ENCODE measurements at regions not wholly inside any gene's neighbourhood (a gene's known extent, or its start where the extent isn't known, plus 50 kb on each side); places are given as distances from the start of the nearest gene placed in this dataset.

- intact Hi-C loops (cut with micrococcal nuclease): no loop called here
- TF ChIP-seq EZH2 (IDR thresholded peaks at IDR 0.05; ENCODE audit: low read length, unreplicated experiment) (no peak), CTCF (conservative IDR thresholded peaks at IDR 0.05; ENCODE audit: low read depth, low read length) (no peak), EZH2phosphoT487 (IDR thresholded peaks at IDR 0.05; ENCODE audit: borderline replicate concordance, low read length) (no peak)
- no peak for ATAC-seq
Measured at GRCh38 chr4:117421706-117422105, 336.3 kb upstream of the TRAM1L1 start.

GRCh38 chr4:117422297-117422696 is 336.9 kb upstream of the TRAM1L1 start:
- H3K36me3 ChIP-seq (ENCODE audit: low read depth, low read length): no peaks in the 10 kb centered on the region
- no peak for TF ChIP-seq EZH2 (IDR thresholded peaks at IDR 0.05; ENCODE audit: low read length, unreplicated experiment)
- TF ChIP-seq EZH2phosphoT487 (IDR thresholded peaks at IDR 0.05; ENCODE audit: borderline replicate concordance, low read length): no peak
- TF ChIP-seq CTCF (conservative IDR thresholded peaks at IDR 0.05; ENCODE audit: low read depth, low read length): no peak
- POLR2A ChIA-PET (ENCODE audit: unreplicated experiment): no interaction called here
- H3K4me1 ChIP-seq (ENCODE audit: insufficient read depth, low read length): 0 out of 2 replicates have a peak, but pooled peaks cover 4% of the 10 kb centered on the region
- H3K9ac ChIP-seq (ENCODE audit: low read length): no peak overlapping the region
- ATAC-seq: no peak
- no peaks in the 10 kb centered on the region for H3K27me3 ChIP-seq (ENCODE audit: low read length)
- no peaks in the 10 kb centered on the region for H3F3A ChIP-seq (ENCODE audit: low read length, unreplicated experiment)
- CTCF ChIA-PET: no interaction called here
- no peak for DNase-seq
- no peaks in the 10 kb centered on the region for H3K9me3 ChIP-seq (ENCODE audit: low read length)
- no peak overlapping the region for H3K4me3 ChIP-seq (ENCODE audit: low read length)
- H2AFZ ChIP-seq (ENCODE audit: low read length): no peak overlapping the region
- intact Hi-C loops (cut with micrococcal nuclease): no loop called here
- H4K20me1 ChIP-seq (ENCODE audit: low read length): no peaks in the 10 kb centered on the region
- BruUV-seq (replicated peaks): no TSS peak
- no peaks in the 10 kb centered on the region for H3K79me2 ChIP-seq (ENCODE audit: low read length)
- H3K9me2 ChIP-seq (replicated peaks; ENCODE audit: low read length): no peaks in the 10 kb centered on the region
- H3K4me2 ChIP-seq (ENCODE audit: low read length): no peak overlapping the region
- H3K27ac ChIP-seq (ENCODE audit: low read length): no peak overlapping the region

More at GRCh38 chr4:117421706-117422105, 336.3 kb upstream of the TRAM1L1 start:
- no peak for DNase-seq
- no peak overlapping the region for H3K4me2 ChIP-seq (ENCODE audit: low read length)
- H3F3A ChIP-seq (ENCODE audit: low read length, unreplicated experiment): no peaks in the 10 kb centered on the region
- BruUV-seq (replicated peaks): no TSS peak
- no peaks in the 10 kb centered on the region for H3K9me3 ChIP-seq (ENCODE audit: low read length)
- no peaks in the 10 kb centered on the region for H3K27me3 ChIP-seq (ENCODE audit: low read length)
- H3K9ac ChIP-seq (ENCODE audit: low read length): no peak overlapping the region
- H4K20me1 ChIP-seq (ENCODE audit: low read length): no peaks in the 10 kb centered on the region
- ChIA-PET CTCF (no interaction called here), POLR2A (ENCODE audit: unreplicated experiment) (no interaction called here)
- no peak overlapping the region for H2AFZ ChIP-seq (ENCODE audit: low read length)
- no peaks in the 10 kb centered on the region for H3K9me2 ChIP-seq (replicated peaks; ENCODE audit: low read length)
- no peak overlapping the region for H3K4me3 ChIP-seq (ENCODE audit: low read length)
- H3K36me3 ChIP-seq (ENCODE audit: low read depth, low read length): no peaks in the 10 kb centered on the region
- H3K79me2 ChIP-seq (ENCODE audit: low read length): no peaks in the 10 kb centered on the region
- 0 out of 2 replicates have a peak, but pooled peaks cover 4% of the 10 kb centered on the region for H3K4me1 ChIP-seq (ENCODE audit: insufficient read depth, low read length)
- no peak overlapping the region for H3K27ac ChIP-seq (ENCODE audit: low read length)

- H3F3A ChIP-seq (ENCODE audit: low read length, unreplicated experiment): no peaks in the 10 kb centered on the region
- H3K9me2 ChIP-seq (replicated peaks; ENCODE audit: low read length): no peaks in the 10 kb centered on the region
- H2AFZ ChIP-seq (ENCODE audit: low read length): no peak overlapping the region
- POLR2A ChIA-PET (ENCODE audit: unreplicated experiment): no interaction called here
- CTCF ChIA-PET: no interaction called here
- no peaks in the 10 kb centered on the region for H3K36me3 ChIP-seq (ENCODE audit: low read depth, low read length)
- H3K4me1 ChIP-seq (ENCODE audit: insufficient read depth, low read length): no peaks in the 10 kb centered on the region
- DNase-seq (no peak), ATAC-seq (no peak)
- no peak overlapping the region for H3K9ac ChIP-seq (ENCODE audit: low read length)
- no peaks in the 10 kb centered on the region for H3K9me3 ChIP-seq (ENCODE audit: low read length)
- intact Hi-C loops (cut with micrococcal nuclease): no loop called here
- no peaks in the 10 kb centered on the region for H3K27me3 ChIP-seq (ENCODE audit: low read length)
- BruUV-seq (replicated peaks): no TSS peak
- no peak overlapping the region for H3K27ac ChIP-seq (ENCODE audit: low read length)
- no peaks in the 10 kb centered on the region for H3K79me2 ChIP-seq (ENCODE audit: low read length)
- H4K20me1 ChIP-seq (ENCODE audit: low read length): no peaks in the 10 kb centered on the region
- no peak overlapping the region for H3K4me3 ChIP-seq (ENCODE audit: low read length)
- no peak for TF ChIP-seq EZH2phosphoT487 (IDR thresholded peaks at IDR 0.05; ENCODE audit: borderline replicate concordance, low read length)
- no peak for TF ChIP-seq CTCF (conservative IDR thresholded peaks at IDR 0.05; ENCODE audit: low read depth, low read length)
- TF ChIP-seq EZH2 (IDR thresholded peaks at IDR 0.05; ENCODE audit: low read length, unreplicated experiment): no peak
- H3K4me2 ChIP-seq (ENCODE audit: low read length): no peak overlapping the region
Measured at GRCh38 chr4:117425636-117426035, 340.3 kb upstream of the TRAM1L1 start.

Data from PC-3 (cell line).